Lung (tissue), 11 donors: ENCODE measurements at regions not wholly inside any gene's neighbourhood (a gene's known extent, or its start where the extent isn't known, plus 50 kb on each side); places are given as distances from the start of the nearest gene placed in this dataset.

Experiments used
- ATAC-seq: fragments of 200-7000 bp; cut with Tn5 transposase; one replicate; pipeline ENCODE4 v1.9.1; 2020; ENCODE audit warnings: moderate number of reproducible peaks; ENCODE audit not compliant: insufficient read depth, low FRiP score
- DNase-seq, 3 donors: peaks; one replicate each; pipeline ENCODE4 v3.0.0-alpha.2; 2013 to 2017
- H3K27ac ChIP-seq, 2 donors: one replicate each; pipeline ENCODE4 v1.5.1; 2013; ENCODE audit warnings: mild to moderate bottlenecking in 2 of 2, moderate library complexity in 2 of 2, control low read depth in 1 of 2, inconsistent platforms in 1 of 2, low read depth in 1 of 2, low read length in 1 of 2
- H3K27me3 ChIP-seq, 3 donors: one replicate each; pipeline ENCODE4 v1.5.1; 2013; ENCODE audit warnings: low read length in 2 of 3; ENCODE audit not compliant: control insufficient read depth in 3 of 3, insufficient read depth in 3 of 3
- H3K36me3 ChIP-seq, 4 donors: one replicate each; pipeline ENCODE4 v1.5.1; 2013; ENCODE audit warnings: low read length in 4 of 4, mild to moderate bottlenecking in 1 of 4, moderate library complexity in 1 of 4; ENCODE audit not compliant: control insufficient read depth in 4 of 4, insufficient read depth in 4 of 4
- H3K4me1 ChIP-seq, 5 donors: one replicate each; pipeline ENCODE4 v1.5.1; 2013; ENCODE audit warnings: low read length in 5 of 5, mild to moderate bottlenecking in 2 of 5, moderate library complexity in 1 of 5; ENCODE audit not compliant: control insufficient read depth in 5 of 5, insufficient read depth in 5 of 5
- H3K4me3 ChIP-seq: one replicate; pipeline ENCODE4 v1.5.1; 2013; ENCODE audit warnings: mild to moderate bottlenecking, control low read depth, moderate library complexity
- H3K9ac ChIP-seq, 2 donors: one replicate each; pipeline ENCODE4 v1.5.1; 2013; ENCODE audit warnings: low read length in 2 of 2, control low read depth in 1 of 2; ENCODE audit not compliant: insufficient read depth in 1 of 2
- H3K9me3 ChIP-seq, 4 donors: one replicate each; pipeline ENCODE4 v1.5.1; 2013; ENCODE audit warnings: low read length in 3 of 4, mild to moderate bottlenecking in 1 of 4, moderate library complexity in 1 of 4; ENCODE audit not compliant: control insufficient read depth in 4 of 4, insufficient read depth in 3 of 4
- CTCF ChIP-seq: IDR thresholded peaks from 2 replicates; pipeline ENCODE4 v1.5.1; 2012; ENCODE audit warnings: mild to moderate bottlenecking; ENCODE audit errors: control extremely low read depth, extremely low read depth
- WGBS, 2 donors: extraction: QIAGEN DNeasy Blood & Tissue Kit; methylation state at CpG; one replicate each; pipeline ENCODE4 v1.1.7; 2013; 5-methylcytosine and 5-hydroxymethylcytosine counted together
- donor health status: control.
- donor health status: control.
- donor health status: Bipolar disorder and iron deficiency.
- donor health status: healthy.
- donor health status: DM: yes; HTN: yes; CAD: no.

- no peak for DNase-seq
- no peak for TF ChIP-seq CTCF
- 45 to 65% methylated on average over 7 of the region's 7 CpGs for WGBS, 2 donors
Observed at GRCh38 chr12:67034110-67034879, 234.9 kb upstream of the CAND1 start.

GRCh38 chr12:67035121-67035520 lies 234.0 kb upstream of the CAND1 start:
- Histone ChIP-seq H3K36me3 (no peaks in the 10 kb centered on the region), H3K9ac (no peak overlapping the region), H3K4me3 (no peak overlapping the region), H3K9me3 (no peaks in the 10 kb centered on the region), H3K27me3 (peaks cover 0 to 2% (median 0%) of the 10 kb centered on the region in 3 donors), H3K27ac (no peak overlapping the region), H3K4me1 (no peaks in the 10 kb centered on the region)
- ATAC-seq (no peak), DNase-seq (no peak)
- no peak for TF ChIP-seq CTCF
- WGBS, 2 donors, result 58 to 64% methylated on average over 5 of the region's 5 CpGs

More at GRCh38 chr12:67034110-67034879, 234.9 kb upstream of the CAND1 start:
- Histone ChIP-seq H3K4me3 (no peak overlapping the region), H3K27me3 (peaks cover 0 to 2% (median 0%) of the 10 kb centered on the region in 3 donors), H3K9ac (no peak overlapping the region), H3K9me3 (no peaks in the 10 kb centered on the region), H3K36me3 (no peaks in the 10 kb centered on the region), H3K27ac (no peak overlapping the region), H3K4me1 (no peaks in the 10 kb centered on the region)
- ATAC-seq, result no peak

GRCh38 chr12:67038486-67038885 lies 230.7 kb upstream of the CAND1 start:
- Histone ChIP-seq H3K36me3 (no peaks in the 10 kb centered on the region), H3K27me3 (no peaks in the 10 kb centered on the region), H3K9me3 (no peaks in the 10 kb centered on the region), H3K4me1 (peaks cover 0 to 3% (median 0%) of the 10 kb centered on the region in 5 donors), H3K9ac (no peak overlapping the region), H3K27ac (no peak overlapping the region), H3K4me3 (no peak overlapping the region)
- TF ChIP-seq CTCF, result no peak
- DNase-seq (no peak), ATAC-seq (no peak)
- WGBS, 2 donors, result 64 to 93% methylated on average over 2 of the region's 2 CpGs
